Natural killer cell (primary cell): ENCODE measurements at regions not wholly inside any gene's neighbourhood (a gene's known extent, or its start where the extent isn't known, plus 50 kb on each side); places are given as distances from the start of the nearest gene placed in this dataset.

Experiments
- ATAC-seq, 3 donors: fragments of 150-1000 bp in 2 of 3; fragments of 200-7000 bp in 1 of 3; cut with Tn5 transposase; 1 replicate in 1 of 3; 2 replicates in 2 of 3; pipeline ENCODE4 v1.10.0; 2021; ENCODE audit warnings: mild to moderate bottlenecking in 2 of 3, moderate library complexity in 2 of 3
- DNase-seq, 2 donors: peaks; one replicate each; pipeline versions ENCODE4 v3.0.0 to v3.0.0-alpha.2; 2013 to 2021; ENCODE audit warnings: mixed read lengths in 1 of 2
- H3K27ac ChIP-seq: one replicate; pipeline ENCODE4 v1.5.1; 2013; ENCODE audit warnings: mild to moderate bottlenecking, low read length
- H3K27me3 ChIP-seq: one replicate; pipeline ENCODE4 v1.6.1; 2013; ENCODE audit warnings: low read length; ENCODE audit not compliant: control insufficient read depth, insufficient read depth
- H3K36me3 ChIP-seq: one replicate; pipeline ENCODE4 v1.6.1; 2013; ENCODE audit warnings: low read length; ENCODE audit not compliant: control insufficient read depth, insufficient read depth
- H3K4me1 ChIP-seq: one replicate; pipeline ENCODE4 v1.6.1; 2013; ENCODE audit warnings: low read length; ENCODE audit not compliant: control insufficient read depth, insufficient read depth
- H3K4me3 ChIP-seq: one replicate; pipeline ENCODE4 v1.5.1; 2013; ENCODE audit warnings: low read length
- H3K9me3 ChIP-seq: one replicate; pipeline ENCODE4 v1.6.1; 2013; ENCODE audit warnings: low read length; ENCODE audit not compliant: control insufficient read depth, insufficient read depth
- H3K27ac Mint-ChIP-seq, 2 donors: one replicate each; pipeline ENCODE4 v1.8.0; 2022; ENCODE audit warnings: mild to moderate bottlenecking in 2 of 2, mixed read lengths in 2 of 2, moderate library complexity in 1 of 2
- H3K27me3 Mint-ChIP-seq, 2 donors: one replicate each; pipeline ENCODE4 v1.8.0; 2022; ENCODE audit warnings: low read depth in 2 of 2, mixed read lengths in 2 of 2
- H3K36me3 Mint-ChIP-seq: one replicate; pipeline ENCODE4 v1.8.0; 2022; ENCODE audit warnings: mixed read lengths
- H3K4me1 Mint-ChIP-seq, 2 donors: one replicate each; pipeline ENCODE4 v1.8.0; 2022; ENCODE audit warnings: mixed read lengths in 2 of 2
- H3K4me3 Mint-ChIP-seq: one replicate; pipeline ENCODE4 v1.8.0; 2022; ENCODE audit warnings: mild to moderate bottlenecking, moderate library complexity, mixed read lengths
- H3K9me3 Mint-ChIP-seq, 2 donors: one replicate each; pipeline ENCODE4 v1.8.0; 2022; ENCODE audit warnings: mixed read lengths in 2 of 2
- WGBS: methylation state at CpG from one replicate; pipeline ENCODE4 v1.1.7; 2013; ENCODE audit warnings: missing lambda C conversion rate; ENCODE audit not compliant: insufficient coverage; 5-methylcytosine and 5-hydroxymethylcytosine counted together
- intact Hi-C: fragments of 100-400 bp; cut with micrococcal nuclease; formaldehyde crosslinking; loops from one replicate; pipeline ENCODE4 v1.14.2; 2022
- TF ChIP-seq, protein P1 (sequence below): fragments of 200-600 bp; IDR thresholded peaks from one replicate; pipeline ENCODE4 v1.8.0; 2022; ENCODE audit warnings: antibody characterized with exemption

DNA sequence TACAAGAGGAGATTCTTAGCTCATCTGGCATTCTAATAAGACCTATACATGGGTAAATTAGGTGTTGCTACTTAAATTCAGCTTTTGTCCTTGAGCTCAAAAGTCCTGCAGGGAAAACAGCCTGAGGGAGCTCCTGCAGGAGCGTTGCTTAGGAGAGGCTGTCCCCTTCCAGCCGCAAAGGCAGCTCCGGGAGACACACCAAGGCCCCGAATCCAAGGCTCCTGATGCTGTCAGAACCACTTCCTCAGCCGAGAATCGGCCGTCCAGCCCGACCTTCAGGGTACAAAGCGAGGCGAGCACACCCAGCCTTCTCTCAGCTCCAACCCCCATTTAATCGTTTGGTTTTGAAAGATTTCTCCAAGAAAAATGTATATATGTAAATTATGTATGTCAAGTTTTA lies 87.0 kb downstream of the DACT2 start:
- TF ChIP-seq, protein P1, sequence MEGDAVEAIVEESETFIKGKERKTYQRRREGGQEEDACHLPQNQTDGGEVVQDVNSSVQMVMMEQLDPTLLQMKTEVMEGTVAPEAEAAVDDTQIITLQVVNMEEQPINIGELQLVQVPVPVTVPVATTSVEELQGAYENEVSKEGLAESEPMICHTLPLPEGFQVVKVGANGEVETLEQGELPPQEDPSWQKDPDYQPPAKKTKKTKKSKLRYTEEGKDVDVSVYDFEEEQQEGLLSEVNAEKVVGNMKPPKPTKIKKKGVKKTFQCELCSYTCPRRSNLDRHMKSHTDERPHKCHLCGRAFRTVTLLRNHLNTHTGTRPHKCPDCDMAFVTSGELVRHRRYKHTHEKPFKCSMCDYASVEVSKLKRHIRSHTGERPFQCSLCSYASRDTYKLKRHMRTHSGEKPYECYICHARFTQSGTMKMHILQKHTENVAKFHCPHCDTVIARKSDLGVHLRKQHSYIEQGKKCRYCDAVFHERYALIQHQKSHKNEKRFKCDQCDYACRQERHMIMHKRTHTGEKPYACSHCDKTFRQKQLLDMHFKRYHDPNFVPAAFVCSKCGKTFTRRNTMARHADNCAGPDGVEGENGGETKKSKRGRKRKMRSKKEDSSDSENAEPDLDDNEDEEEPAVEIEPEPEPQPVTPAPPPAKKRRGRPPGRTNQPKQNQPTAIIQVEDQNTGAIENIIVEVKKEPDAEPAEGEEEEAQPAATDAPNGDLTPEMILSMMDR: no peak
- H3K27ac ChIP-seq: no peak overlapping the region
- H3K36me3 ChIP-seq: no peaks in the 10 kb centered on the region
- intact Hi-C loops: no loop called here
- H3K36me3 Mint-ChIP-seq: no peaks in the 10 kb centered on the region
- no peaks in the 10 kb centered on the region for H3K4me1 Mint-ChIP-seq
- H3K27me3 ChIP-seq: no peaks in the 10 kb centered on the region
- WGBS: 52% methylated on average over 10 of the region's 11 CpGs
- peaks cover 0 to 5% of the 10 kb centered on the region in 2 donors for H3K27me3 Mint-ChIP-seq
- H3K27ac Mint-ChIP-seq: no peak overlapping the region
- no peaks in the 10 kb centered on the region for H3K4me1 ChIP-seq
- no peak overlapping the region for H3K4me3 ChIP-seq
- no peak for DNase-seq
- no peak for ATAC-seq
- no peak overlapping the region for H3K4me3 Mint-ChIP-seq
- H3K9me3 ChIP-seq: no peaks in the 10 kb centered on the region
- no peaks in the 10 kb centered on the region for H3K9me3 Mint-ChIP-seq

DNA sequence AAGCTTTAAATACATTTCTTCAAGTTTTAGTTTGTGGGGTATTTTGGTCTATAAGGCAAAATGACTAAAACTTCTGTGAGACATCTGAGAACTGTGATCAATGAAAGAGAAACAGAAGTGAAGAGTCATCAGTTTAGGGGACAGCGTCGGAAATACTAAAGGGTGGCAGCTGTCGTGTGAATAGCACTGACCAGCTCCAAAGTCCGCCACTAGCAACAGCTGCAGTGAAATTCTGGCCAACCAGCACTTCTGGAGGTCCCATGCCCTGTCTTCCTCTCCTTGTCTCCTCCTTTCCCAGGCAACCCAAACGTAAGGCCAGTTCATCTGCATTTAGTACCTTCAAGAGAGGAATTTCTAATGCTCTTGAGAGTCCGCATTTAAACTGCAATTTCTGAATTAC lies 87.5 kb downstream of the DACT2 start:
- no peak overlapping the region for H3K27ac Mint-ChIP-seq
- 64% methylated on average over 6 of the region's 6 CpGs for WGBS

DNA sequence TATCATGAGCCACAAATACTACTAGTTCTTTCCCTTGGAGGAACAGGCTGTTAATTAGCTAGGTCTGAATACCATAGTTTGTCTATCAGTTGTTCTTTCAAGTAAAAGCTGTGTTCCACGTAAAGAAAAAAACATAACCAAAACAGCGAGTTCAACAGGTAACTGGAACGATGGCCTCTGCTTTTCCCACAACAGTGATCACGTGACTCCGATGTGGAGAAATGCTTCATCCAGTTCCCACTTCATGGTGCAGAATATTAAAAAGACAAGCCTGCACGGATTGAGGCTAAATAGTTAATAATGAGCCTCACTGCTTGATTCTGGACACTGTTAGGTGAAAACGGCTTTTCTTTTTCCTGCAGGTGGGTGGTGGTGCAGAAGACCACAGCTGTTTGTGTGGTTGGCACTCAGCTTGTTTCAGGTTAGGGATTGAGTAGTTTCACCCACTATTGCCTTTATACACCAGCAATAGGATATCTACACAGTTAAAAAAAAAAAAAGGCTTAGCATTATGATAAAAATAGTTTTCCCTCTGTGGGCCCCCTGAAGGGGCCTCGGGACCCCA lies 88.1 kb downstream of the DACT2 start:
- no peak overlapping the region for H3K27ac ChIP-seq
- no peaks in the 10 kb centered on the region for H3K9me3 Mint-ChIP-seq
- H3K36me3 ChIP-seq: no peaks in the 10 kb centered on the region
- WGBS: 71% methylated on average over 8 of the region's 8 CpGs
- TF ChIP-seq, protein P1: no peak
- no peaks in the 10 kb centered on the region for H3K27me3 ChIP-seq
- ATAC-seq (no peak), DNase-seq (no peak)
- H3K27ac Mint-ChIP-seq: no peak overlapping the region
- H3K4me1 Mint-ChIP-seq: no peaks in the 10 kb centered on the region
- intact Hi-C loops: no loop called here
- H3K27me3 Mint-ChIP-seq: peaks cover 0 to 5% of the 10 kb centered on the region in 2 donors
- H3K4me3 Mint-ChIP-seq: no peak overlapping the region
- H3K36me3 Mint-ChIP-seq: no peaks in the 10 kb centered on the region
- H3K9me3 ChIP-seq: no peaks in the 10 kb centered on the region
- no peaks in the 10 kb centered on the region for H3K4me1 ChIP-seq
- no peak overlapping the region for H3K4me3 ChIP-seq

More for the DNA sequence above, 87.5 kb downstream of the DACT2 start:
- Histone ChIP-seq H3K27me3 (no peaks in the 10 kb centered on the region), H3K4me1 (no peaks in the 10 kb centered on the region), H3K27ac (no peak overlapping the region), H3K9me3 (no peaks in the 10 kb centered on the region), H3K36me3 (no peaks in the 10 kb centered on the region), H3K4me3 (no peak overlapping the region)
- H3K9me3 Mint-ChIP-seq: no peaks in the 10 kb centered on the region
- no peak for DNase-seq
- peaks cover 0 to 5% of the 10 kb centered on the region in 2 donors for H3K27me3 Mint-ChIP-seq
- H3K36me3 Mint-ChIP-seq: no peaks in the 10 kb centered on the region
- no peaks in the 10 kb centered on the region for H3K4me1 Mint-ChIP-seq
- intact Hi-C loops: no loop called here
- no peak overlapping the region for H3K4me3 Mint-ChIP-seq
- ATAC-seq: no peak
- TF ChIP-seq, protein P1: no peak

DNA sequence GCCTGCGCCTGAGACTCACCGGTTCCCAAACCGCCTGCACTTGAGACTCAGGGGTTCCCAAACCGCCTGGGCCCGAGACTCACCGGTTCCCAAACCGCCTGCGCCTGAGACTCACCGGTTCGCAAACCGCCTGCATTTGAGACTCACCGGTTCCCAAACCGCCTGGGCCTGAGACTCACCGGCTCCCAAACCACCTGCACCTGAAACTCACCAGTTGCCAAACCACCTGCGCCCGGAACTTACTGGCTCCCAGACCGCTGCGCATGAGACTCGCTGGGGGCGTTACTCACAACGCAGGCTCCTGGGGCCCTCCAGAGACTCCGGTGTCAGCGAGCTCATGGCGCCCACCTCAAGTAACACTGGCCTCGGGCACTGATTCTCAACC lies 90.2 kb downstream of the DACT2 start:
- no peaks in the 10 kb centered on the region for H3K36me3 ChIP-seq
- WGBS: 91% methylated on average over 25 of the region's 25 CpGs
- no peak for ATAC-seq
- no peak overlapping the region for H3K4me3 ChIP-seq
- Mint-ChIP-seq H3K9me3 (no peaks in the 10 kb centered on the region), H3K36me3 (no peaks in the 10 kb centered on the region), H3K4me3 (no peak overlapping the region), H3K27me3 (peaks cover 9 to 10% of the 10 kb centered on the region in 2 donors), H3K27ac (no peak overlapping the region), H3K4me1 (no peaks in the 10 kb centered on the region)
- no peak for DNase-seq
- intact Hi-C loops: no loop called here
- no peaks in the 10 kb centered on the region for H3K9me3 ChIP-seq
- TF ChIP-seq, protein P1: no peak
- no peaks in the 10 kb centered on the region for H3K4me1 ChIP-seq
- no peak overlapping the region for H3K27ac ChIP-seq
- no peaks in the 10 kb centered on the region for H3K27me3 ChIP-seq
